Stomach (tissue), 4 donors: ENCODE measurements at regions not wholly inside any gene's neighbourhood (a gene's known extent, or its start where the extent isn't known, plus 50 kb on each side); places are given as distances from the start of the nearest gene placed in this dataset.

Experiments
- POLR2A ChIP-seq, 4 donors: fragments of 450-650 bp; IDR thresholded peaks; one replicate each; pipeline ENCODE4 v1.6.1; 2016; ENCODE audit warnings: antibody characterized with exemption in 4 of 4, control low read depth in 2 of 4, mild to moderate bottlenecking in 1 of 4, moderate library complexity in 1 of 4
- POLR2AphosphoS5 ChIP-seq, 3 donors: sonication (generic); formaldehyde crosslinking; IDR thresholded peaks; one replicate each; pipeline ENCODE4 v1.6.1; 2016; ENCODE audit warnings: antibody characterized with exemption in 3 of 3
- TF ChIP-seq, protein P1 (sequence below), 7 experiments: fragments of 450-650 bp in 4 of 7; fragments of 200-600 bp in 3 of 7; sonication (generic) in 3 of 7; IDR thresholded peaks; one replicate each; pipeline ENCODE4 v1.5.1; 2016 to 2019; ENCODE audit warnings: antibody characterized with exemption in 7 of 7, control low read depth in 2 of 7, mild to moderate bottlenecking in 1 of 7

DNA sequence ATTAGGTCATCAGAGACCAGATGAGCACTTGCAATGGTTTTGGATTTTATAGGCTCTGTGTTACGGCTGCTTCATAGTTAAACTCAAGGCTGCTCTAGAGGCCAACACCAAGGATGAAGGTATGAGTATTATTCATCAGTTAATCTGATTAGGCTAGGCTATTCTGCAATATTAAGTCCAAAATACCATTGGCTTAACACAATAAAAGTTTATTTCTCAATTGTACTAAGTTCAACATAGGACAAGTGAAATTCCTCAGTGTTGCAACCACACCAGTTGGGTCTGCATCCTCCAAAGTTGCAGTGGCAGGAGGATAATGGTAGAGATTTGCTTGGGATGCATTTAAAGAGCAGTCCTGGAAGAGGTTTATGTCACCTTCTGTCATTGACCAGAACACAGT is 538.3 kb upstream of the CDH2 start:
- TF ChIP-seq, protein P1, sequence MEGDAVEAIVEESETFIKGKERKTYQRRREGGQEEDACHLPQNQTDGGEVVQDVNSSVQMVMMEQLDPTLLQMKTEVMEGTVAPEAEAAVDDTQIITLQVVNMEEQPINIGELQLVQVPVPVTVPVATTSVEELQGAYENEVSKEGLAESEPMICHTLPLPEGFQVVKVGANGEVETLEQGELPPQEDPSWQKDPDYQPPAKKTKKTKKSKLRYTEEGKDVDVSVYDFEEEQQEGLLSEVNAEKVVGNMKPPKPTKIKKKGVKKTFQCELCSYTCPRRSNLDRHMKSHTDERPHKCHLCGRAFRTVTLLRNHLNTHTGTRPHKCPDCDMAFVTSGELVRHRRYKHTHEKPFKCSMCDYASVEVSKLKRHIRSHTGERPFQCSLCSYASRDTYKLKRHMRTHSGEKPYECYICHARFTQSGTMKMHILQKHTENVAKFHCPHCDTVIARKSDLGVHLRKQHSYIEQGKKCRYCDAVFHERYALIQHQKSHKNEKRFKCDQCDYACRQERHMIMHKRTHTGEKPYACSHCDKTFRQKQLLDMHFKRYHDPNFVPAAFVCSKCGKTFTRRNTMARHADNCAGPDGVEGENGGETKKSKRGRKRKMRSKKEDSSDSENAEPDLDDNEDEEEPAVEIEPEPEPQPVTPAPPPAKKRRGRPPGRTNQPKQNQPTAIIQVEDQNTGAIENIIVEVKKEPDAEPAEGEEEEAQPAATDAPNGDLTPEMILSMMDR (IDR thresholded peaks at IDR 0.05): no peak
- TF ChIP-seq POLR2A (IDR thresholded peaks at IDR 0.05) (no peak), POLR2AphosphoS5 (IDR thresholded peaks at IDR 0.05) (no peak)
